H1 (cell line): ENCODE measurements at regions not wholly inside any gene's neighbourhood (a gene's known extent, or its start where the extent isn't known, plus 50 kb on each side); places are given as distances from the start of the nearest gene placed in this dataset.

Experiments
- CTCF ChIA-PET: fragments of 300-600 bp; sonication (Branson Sonifier 250); formaldehyde crosslinking; loops from one replicate; lab custom pipeline; 2021; ENCODE audit not compliant: partially characterized antibody; lab: Charles Lee
- POLR2A ChIA-PET: fragments of 300-600 bp; sonication (Branson Sonifier 250); formaldehyde crosslinking; loops from one replicate; lab custom pipeline; 2021; ENCODE audit warnings: inconsistent platforms; ENCODE audit not compliant: partially characterized antibody; lab: Charles Lee
- DNase-seq, 2 experiments: peaks; one replicate each; pipeline versions ENCODE4 v3.0.0 to v3.0.0-alpha.2; 2010 to 2022; ENCODE audit warnings: low spot score in 2 of 2, low read depth in 1 of 2, mixed read lengths in 1 of 2
- FAIRE-seq: peaks from 2 replicates; lab custom pipeline; 2011; peaks lifted over from hg19 to GRCh38; lab: Jason Lieb, UNC
- H2AFZ ChIP-seq: 2 replicates; pipeline ENCODE4 v1.8.1; 2012; ENCODE audit warnings: low read length, inconsistent platforms
- H2AK5ac ChIP-seq: 2 replicates; pipeline ENCODE4 v1.6.1; 2013; ENCODE audit warnings: low read depth, low read length
- H2BK120ac ChIP-seq: replicated peaks from 2 replicates; pipeline ENCODE3; 2013; ENCODE audit warnings: low read depth, low read length, inconsistent platforms
- H2BK12ac ChIP-seq: 2 replicates; pipeline ENCODE4 v1.6.1; 2013; ENCODE audit warnings: low read depth, low read length
- H2BK15ac ChIP-seq: 2 replicates; pipeline ENCODE4 v1.6.1; 2013; ENCODE audit warnings: low read length
- H2BK20ac ChIP-seq: 2 replicates; pipeline ENCODE4 v1.6.1; 2013; ENCODE audit warnings: low read length
- H2BK5ac ChIP-seq: 2 replicates; pipeline ENCODE4 v1.6.1; 2013; ENCODE audit warnings: low read depth, low read length
- H3K14ac ChIP-seq: 2 replicates; pipeline ENCODE4 v1.6.1; 2013; ENCODE audit warnings: inconsistent platforms; ENCODE audit not compliant: insufficient read length
- H3K18ac ChIP-seq: 2 replicates; pipeline ENCODE4 v1.6.1; 2013; ENCODE audit warnings: low read length; ENCODE audit errors: extremely low read depth
- H3K23ac ChIP-seq: 2 replicates; pipeline ENCODE4 v1.6.1; 2013; ENCODE audit warnings: inconsistent platforms; ENCODE audit not compliant: insufficient read length
- H3K23me2 ChIP-seq: 2 replicates; pipeline ENCODE4 v1.6.1; 2013; ENCODE audit warnings: low read depth, low read length
- H3K27ac ChIP-seq: 2 replicates; pipeline ENCODE4 v1.6.1; 2011; ENCODE audit warnings: low read depth, low read length, inconsistent platforms
- H3K27me3 ChIP-seq, 4 experiments: replicated peaks in 1 of 4; 1 replicate in 1 of 4; 2 replicates in 3 of 4; pipeline versions ENCODE4 v1.6.1 to v1.8.1; 2011 to 2013; ENCODE audit warnings: low read length in 3 of 4, mild to moderate bottlenecking in 3 of 4, inconsistent platforms in 2 of 4, mixed read lengths in 2 of 4, moderate library complexity in 1 of 4; ENCODE audit not compliant: control insufficient read depth in 3 of 4, insufficient read depth in 3 of 4; ENCODE audit errors: extremely low read depth in 1 of 4
- H3K36me3 ChIP-seq, 4 experiments: 2 replicates each; pipeline versions ENCODE4 v1.6.1 to v1.8.1; 2011 to 2013; ENCODE audit warnings: mild to moderate bottlenecking in 4 of 4, low read length in 3 of 4, moderate library complexity in 2 of 4, control low read depth in 1 of 4, inconsistent platforms in 1 of 4; ENCODE audit not compliant: insufficient read depth in 4 of 4, control insufficient read depth in 2 of 4
- H3K4ac ChIP-seq: replicated peaks from 2 replicates; pipeline ENCODE3; 2013; ENCODE audit warnings: low read length, low read depth, mixed read lengths, inconsistent platforms; ENCODE audit not compliant: insufficient read length
- H3K4me1 ChIP-seq, 4 experiments: replicated peaks in 1 of 4; 1 replicate in 1 of 4; 2 replicates in 3 of 4; pipeline versions ENCODE4 v1.6.1 to v1.8.1; 2011 to 2013; ENCODE audit warnings: low read length in 3 of 4, inconsistent platforms in 2 of 4, mixed read lengths in 1 of 4; ENCODE audit not compliant: insufficient read depth in 4 of 4, control insufficient read depth in 3 of 4
- H3K4me2 ChIP-seq, 2 experiments: 2 replicates each; pipeline versions ENCODE4 v1.6.1 to v1.8.1; 2011 to 2013; ENCODE audit warnings: low read depth in 2 of 2, low read length in 2 of 2, control low read depth in 1 of 2, inconsistent platforms in 1 of 2, mild to moderate bottlenecking in 1 of 2; ENCODE audit not compliant: insufficient read depth in 1 of 2
- H3K4me3 ChIP-seq, 4 experiments: fragments of 200-600, 300-600 bp in 1 of 4; sonication (generic), shearing (Covaris generic), sonication (Bioruptor Twin) in 1 of 4; 2 replicates each; pipeline versions ENCODE4 v1.5.1 to v1.8.1; 2011 to 2016; ENCODE audit warnings: low read length in 4 of 4, low read depth in 3 of 4, control low read depth in 2 of 4, inconsistent platforms in 2 of 4, mild to moderate bottlenecking in 2 of 4, mixed read lengths in 1 of 4, moderate library complexity in 1 of 4; ENCODE audit not compliant: insufficient read depth in 2 of 4; ENCODE audit errors: extremely low read depth in 1 of 4
- H3K56ac ChIP-seq: replicated peaks from 2 replicates; pipeline ENCODE3; 2013; ENCODE audit warnings: low read depth, mild to moderate bottlenecking, mixed read lengths, low read length, inconsistent platforms; ENCODE audit not compliant: insufficient read length
- H3K79me1 ChIP-seq: 2 replicates; pipeline ENCODE4 v1.6.1; 2013; ENCODE audit warnings: low read depth, low read length, control low read depth
- H3K79me2 ChIP-seq, 2 experiments: 2 replicates each; pipeline versions ENCODE4 v1.6.1 to v1.8.1; 2012 to 2013; ENCODE audit warnings: low read length in 2 of 2, mild to moderate bottlenecking in 2 of 2, inconsistent platforms in 1 of 2; ENCODE audit not compliant: insufficient read depth in 2 of 2, control insufficient read depth in 1 of 2
- H3K9ac ChIP-seq, 4 experiments: replicated peaks in 1 of 4; 1 replicate in 1 of 4; 2 replicates in 3 of 4; pipeline versions ENCODE4 v1.6.1 to v1.8.1; 2011 to 2013; ENCODE audit warnings: low read depth in 3 of 4, low read length in 3 of 4, control low read depth in 2 of 4, mild to moderate bottlenecking in 2 of 4, moderate library complexity in 2 of 4, inconsistent platforms in 1 of 4; ENCODE audit errors: extremely low read depth in 1 of 4
- H3K9me3 ChIP-seq, 2 experiments: 2 replicates each; pipeline versions ENCODE4 v1.6.1 to v1.8.1; 2012 to 2013; ENCODE audit warnings: mild to moderate bottlenecking in 2 of 2, moderate library complexity in 2 of 2, control low read depth in 1 of 2, inconsistent platforms in 1 of 2, low read depth in 1 of 2, low read length in 1 of 2, mixed read lengths in 1 of 2; ENCODE audit not compliant: insufficient read depth in 2 of 2
- H4K20me1 ChIP-seq, 2 experiments: replicated peaks in 1 of 2; 2 replicates each; pipeline versions ENCODE3 to v1.8.1; 2011 to 2013; ENCODE audit warnings: inconsistent platforms in 2 of 2, low read length in 2 of 2, mild to moderate bottlenecking in 1 of 2; ENCODE audit not compliant: insufficient read depth in 2 of 2, control insufficient read depth in 1 of 2
- H4K5ac ChIP-seq: 2 replicates; pipeline ENCODE4 v1.6.1; 2013; ENCODE audit warnings: low read length, low read depth, mixed read lengths, inconsistent platforms; ENCODE audit not compliant: insufficient read length
- H4K8ac ChIP-seq: 2 replicates; pipeline ENCODE4 v1.8.0; 2013; ENCODE audit warnings: mild to moderate bottlenecking, moderate library complexity, low read length, inconsistent platforms; ENCODE audit not compliant: insufficient read depth; ENCODE audit errors: extremely low read depth
- H4K91ac ChIP-seq: replicated peaks from 2 replicates; pipeline ENCODE3; 2013; ENCODE audit warnings: low read length, mixed read lengths, inconsistent platforms; ENCODE audit not compliant: insufficient read length
- EGR1 ChIP-seq: IDR thresholded peaks from 2 replicates; pipeline ENCODE4 v1.6.1; 2011; ENCODE audit warnings: low read depth, low read length, borderline replicate concordance
- JUN ChIP-seq: IDR thresholded peaks from 2 replicates; pipeline ENCODE4 v1.6.1; 2011; ENCODE audit warnings: low read depth, mild to moderate bottlenecking, improper control_type of control experiment, low read length
- JUND ChIP-seq: IDR thresholded peaks from 2 replicates; pipeline ENCODE4 v1.6.1; 2011; ENCODE audit warnings: mild to moderate bottlenecking, improper control_type of control experiment, low read length
- KDM4A ChIP-seq: IDR thresholded peaks from one replicate; pipeline ENCODE4 v1.7.1; 2012; ENCODE audit warnings: low read depth, mild to moderate bottlenecking, moderate library complexity, low read length, inconsistent platforms; ENCODE audit not compliant: severe bottlenecking
- MAX ChIP-seq: IDR thresholded peaks from 2 replicates; pipeline ENCODE4 v1.6.1; 2012; ENCODE audit warnings: inconsistent platforms
- NANOG ChIP-seq: IDR thresholded peaks from 2 replicates; pipeline ENCODE4 v1.6.1; 2011; ENCODE audit warnings: low read length, low read depth, mild to moderate bottlenecking, inconsistent platforms; ENCODE audit not compliant: insufficient read depth, poor library complexity, severe bottlenecking
- POLR2AphosphoS5 ChIP-seq: IDR thresholded peaks from 2 replicates; pipeline ENCODE4 v1.6.1; 2011; ENCODE audit warnings: low read depth, low read length
- SIN3A ChIP-seq, 2 experiments: IDR thresholded peaks in 1 of 2; conservative IDR thresholded peaks in 1 of 2; 2 replicates each; pipeline ENCODE4 v1.6.1; 2011 to 2012; ENCODE audit warnings: low read length in 2 of 2, improper control_type of control experiment in 1 of 2, low read depth in 1 of 2, mild to moderate bottlenecking in 1 of 2
- SP1 ChIP-seq: IDR thresholded peaks from 2 replicates; pipeline ENCODE4 v1.6.1; 2011; ENCODE audit warnings: low read depth, low read length
- SP4 ChIP-seq: IDR thresholded peaks from 2 replicates; pipeline ENCODE4 v1.6.1; 2012; ENCODE audit warnings: low read length, inconsistent platforms
- TAF1 ChIP-seq: IDR thresholded peaks from 2 replicates; pipeline ENCODE4 v1.6.1; 2011; ENCODE audit warnings: mild to moderate bottlenecking, low read depth, low read length
- TCF12 ChIP-seq: IDR thresholded peaks from 2 replicates; pipeline ENCODE4 v1.6.1; 2011; ENCODE audit warnings: low read depth, mild to moderate bottlenecking, low read length
- USF2 ChIP-seq: IDR thresholded peaks from 2 replicates; pipeline ENCODE4 v1.6.1; 2011; ENCODE audit warnings: low read length, improper control_type of control experiment
- YY1 ChIP-seq: IDR thresholded peaks from 2 replicates; pipeline ENCODE4 v1.6.1; 2011; ENCODE audit warnings: low read depth, mild to moderate bottlenecking, low read length
- WGBS, 2 experiments: shearing (Covaris generic) in 1 of 2; methylation state at CpG; one replicate each; pipeline versions ENCODE4 v1.1.6 to v1.1.7; 2013 to 2015; ENCODE audit warnings: low lambda C conversion rate in 2 of 2, mixed read lengths in 2 of 2, inconsistent platforms in 1 of 2, low coverage in 1 of 2, missing lambda C conversion rate in 1 of 2; ENCODE audit not compliant: insufficient replicate concordance in 2 of 2, insufficient coverage in 1 of 2, insufficient read length in 1 of 2; ENCODE audit errors: extremely low coverage in 1 of 2, missing lambda C conversion rate in 1 of 2; 5-methylcytosine and 5-hydroxymethylcytosine counted together

- 96% methylated on average over 5 of the region's 5 CpGs; no CpG with 5 or more reads in 1 of the 2 experiments for WGBS, 2 experiments
- H2BK12ac ChIP-seq: no peak overlapping the region
- no peak overlapping the region for H3K4me2 ChIP-seq
- no peak overlapping the region for H3K4ac ChIP-seq
- ChIA-PET CTCF (no interaction called here), POLR2A (interaction anchor here (0.6 kb wide), 1 partner anchor 613 kb away, joined by 3 read pairs; no protein-coding TSS in a partner anchor)
- FAIRE-seq: no peak
- H4K91ac ChIP-seq: no peak overlapping the region
- H2BK120ac ChIP-seq: no peak overlapping the region
- no peak overlapping the region for H2AFZ ChIP-seq
- no peaks in the 10 kb centered on the region for H3K27me3 ChIP-seq
- no peak for TF ChIP-seq NANOG
- TF ChIP-seq SIN3A (conservative IDR thresholded peaks at IDR 0.05 in 1 of 2, IDR thresholded peaks at IDR 0.05 in 1 of 2; ENCODE audit: low read depth in 1 of 2, low read length in 2 of 2): no peak
- no peak for TF ChIP-seq EGR1
- TF ChIP-seq KDM4A: no peak
- TF ChIP-seq YY1: no peak
- TF ChIP-seq JUND: no peak
- TF ChIP-seq MAX: no peak
- no peak for TF ChIP-seq TCF12
- TF ChIP-seq TAF1: no peak
- TF ChIP-seq SP1: no peak
- no peak for TF ChIP-seq SP4
- no peak for TF ChIP-seq POLR2AphosphoS5
- TF ChIP-seq JUN: no peak
- TF ChIP-seq USF2: no peak
- H2BK5ac ChIP-seq: no peak overlapping the region
- no peak overlapping the region for H3K9ac ChIP-seq
- no peak for DNase-seq
- no peaks in the 10 kb centered on the region for H4K20me1 ChIP-seq
- H3K36me3 ChIP-seq: no peaks in the 10 kb centered on the region
- H3K56ac ChIP-seq: no peak overlapping the region
- peaks cover 3 to 12% (median 10%) of the 10 kb centered on the region in 4 experiments for H3K4me1 ChIP-seq
- peaks cover 0 to 1% of the 10 kb centered on the region in 2 experiments; a peak in 1 of 4 replicates for H3K9me3 ChIP-seq
- no peak overlapping the region for H2BK15ac ChIP-seq
- H3K23me2 ChIP-seq: no peaks in the 10 kb centered on the region
- H3K14ac ChIP-seq: no peak overlapping the region
- H3K23ac ChIP-seq: no peak overlapping the region
- H3K27ac ChIP-seq: no peak overlapping the region
- H3K79me2 ChIP-seq: peaks cover 3% of the 10 kb centered on the region in 2 experiments; a peak in 2 of 4 replicates
- H3K79me1 ChIP-seq: peaks cover 10% of the 10 kb centered on the region
- H3K4me3 ChIP-seq: no peak overlapping the region
- no peak overlapping the region for H2BK20ac ChIP-seq
- no peak overlapping the region for H2AK5ac ChIP-seq
- H4K5ac ChIP-seq: no peak overlapping the region
- H3K18ac ChIP-seq: no peak overlapping the region
- H4K8ac ChIP-seq: no peak overlapping the region
Observed at GRCh38 chr6:14887986-14888574, 357.8 kb upstream of the JARID2 start.
